Retinal pigment epithelial cell (primary cell): ENCODE measurements at regions not wholly inside any gene's neighbourhood (a gene's known extent, or its start where the extent isn't known, plus 50 kb on each side); places are given as distances from the start of the nearest gene placed in this dataset.

ENCODE experiments used
- DNase-seq: peaks from one replicate; pipeline ENCODE4 v3.0.0-alpha.2; 2010; ENCODE audit warnings: low read depth
- H3K4me3 ChIP-seq: 2 replicates; pipeline ENCODE4 v1.5.1; 2011; ENCODE audit warnings: mild to moderate bottlenecking, low read length, control low read depth, moderate library complexity
- CTCF ChIP-seq: conservative IDR thresholded peaks from 2 replicates; pipeline ENCODE4 v1.5.1; 2011; ENCODE audit warnings: low read depth, low read length, control low read depth, inconsistent platforms

DNA sequence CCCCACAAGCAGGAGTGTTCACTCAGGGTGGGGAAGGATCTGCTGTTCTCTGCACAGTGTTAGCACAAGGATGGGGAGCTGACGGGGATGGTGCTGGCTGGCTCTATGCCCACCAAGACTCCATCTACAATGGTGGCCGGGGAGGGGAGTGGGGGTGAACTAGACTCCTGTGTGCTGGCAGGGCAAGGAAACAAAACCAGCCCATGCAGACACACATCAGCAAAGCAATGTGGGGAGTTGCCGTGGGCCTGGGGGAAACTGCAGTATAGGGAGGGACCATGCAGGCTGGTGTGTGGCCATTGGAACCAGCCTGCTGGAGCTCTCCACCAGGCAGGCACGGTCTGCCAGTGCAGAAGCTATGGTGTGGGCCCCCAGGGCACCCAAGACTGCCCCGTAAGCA, 195.1 kb downstream of the PWWP3B start:
- no peak overlapping the region for H3K4me3 ChIP-seq
- TF ChIP-seq CTCF = no peak
- no peak for DNase-seq

GRCh38 chrX:106378616-106379015, 210.5 kb downstream of the PWWP3B start:
- H3K4me3 ChIP-seq = no peak overlapping the region
- TF ChIP-seq CTCF = no peak
- no peak for DNase-seq

- DNase-seq = no peak
- TF ChIP-seq CTCF = no peak
- no peak overlapping the region for H3K4me3 ChIP-seq
Observed at GRCh38 chrX:106391284-106391911, 220.4 kb upstream of the RADX start.

- no peak for DNase-seq
- no peak for TF ChIP-seq CTCF
- no peak overlapping the region for H3K4me3 ChIP-seq
Observed at GRCh38 chrX:106392346-106392745, 219.4 kb upstream of the RADX start.

GRCh38 chrX:106397788-106398538, 213.8 kb upstream of the RADX start:
- TF ChIP-seq CTCF = peak; percentile 30
- H3K4me3 ChIP-seq = no peak overlapping the region
- DNase-seq = no peak

DNA sequence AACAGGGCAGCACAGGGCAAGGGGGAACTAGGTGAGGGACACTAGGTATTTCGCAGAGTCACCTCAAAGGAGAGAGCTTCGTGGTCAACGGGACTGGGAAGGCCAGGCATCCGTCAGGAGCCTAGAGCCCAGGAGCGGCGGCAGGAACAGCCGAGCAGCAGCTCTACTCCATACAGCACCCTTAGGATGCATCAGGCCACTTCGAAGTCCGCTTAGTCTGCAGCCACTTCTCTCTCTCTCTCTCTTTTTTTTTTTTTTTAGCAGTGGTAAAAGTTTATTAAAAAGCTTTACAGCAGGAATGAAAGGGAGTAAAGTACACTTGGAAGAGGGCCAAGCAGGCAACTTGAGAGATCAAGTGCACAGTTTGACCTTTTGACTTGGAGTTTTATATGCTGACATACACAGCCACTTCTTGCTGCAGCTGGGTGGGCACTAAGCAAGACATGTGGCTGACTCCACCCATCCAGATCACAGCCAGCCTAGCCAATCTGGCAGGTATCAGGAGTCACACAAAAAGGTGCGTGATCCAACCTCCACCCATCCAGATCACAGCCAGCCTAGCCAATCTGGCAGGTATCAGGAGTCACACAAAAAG, 209.7 kb upstream of the RADX start:
- no peak for TF ChIP-seq CTCF
- no peak overlapping the region for H3K4me3 ChIP-seq
- DNase-seq = no peak
